GM23338 (cell line): ENCODE measurements at regions not wholly inside any gene's neighbourhood (a gene's known extent, or its start where the extent isn't known, plus 50 kb on each side); places are given as distances from the start of the nearest gene placed in this dataset.

Experiments
- ATAC-seq: fragments of 200-7000 bp; cut with Tn5 transposase; 3 replicates; pipeline ENCODE4 v1.9.1; 2020
- DNase-seq: peaks from one replicate; pipeline ENCODE4 v3.0.0-alpha.2; 2015; ENCODE audit warnings: low spot score
- H2AFZ ChIP-seq: fragments of 200-600 bp; sonication (generic); 2 replicates; pipeline ENCODE4 v1.8.0; 2016; ENCODE audit warnings: antibody characterized with exemption, mild to moderate bottlenecking, moderate library complexity
- H3F3A ChIP-seq: fragments of 200-600 bp; sonication (generic); replicated peaks from 2 replicates; pipeline ENCODE4 v1.8.0; 2017; ENCODE audit warnings: antibody characterized with exemption, mixed run types, low read depth
- H3K27ac ChIP-seq: fragments of 200-600 bp; sonication (generic); 2 replicates; pipeline ENCODE4 v1.6.1; 2016; ENCODE audit warnings: low read depth
- H3K27me3 ChIP-seq: fragments of 200-600 bp; sonication (generic); 2 replicates; pipeline ENCODE4 v1.8.0; 2016; ENCODE audit warnings: mild to moderate bottlenecking, mixed run types, moderate library complexity; ENCODE audit not compliant: insufficient read depth
- H3K36me3 ChIP-seq: fragments of 200-600 bp; sonication (generic); 2 replicates; pipeline ENCODE4 v1.8.0; 2016; ENCODE audit warnings: mild to moderate bottlenecking; ENCODE audit not compliant: insufficient read depth
- H3K4me1 ChIP-seq: fragments of 200-600 bp; sonication (generic); 2 replicates; pipeline ENCODE4 v1.8.0; 2016; ENCODE audit warnings: mild to moderate bottlenecking, moderate library complexity; ENCODE audit not compliant: insufficient read depth
- H3K4me2 ChIP-seq: fragments of 200-600 bp; sonication (generic); 2 replicates; pipeline ENCODE4 v1.7.1; 2017; ENCODE audit warnings: mixed run types
- H3K4me3 ChIP-seq: fragments of 200-600 bp; sonication (generic); 2 replicates; pipeline ENCODE4 v1.6.1; 2016; ENCODE audit warnings: mixed run types
- H3K79me2 ChIP-seq: fragments of 200-600 bp; sonication (generic); replicated peaks from 2 replicates; pipeline ENCODE4 v1.8.0; 2017; ENCODE audit warnings: mild to moderate bottlenecking; ENCODE audit not compliant: insufficient read depth
- H3K9me2 ChIP-seq: fragments of 200-600 bp; sonication (generic); 2 replicates; pipeline ENCODE4 v1.8.0; 2017; ENCODE audit not compliant: insufficient read depth
- H4K20me1 ChIP-seq: fragments of 200-600 bp; sonication (generic); replicated peaks from 2 replicates; pipeline ENCODE4 v1.8.0; 2017; ENCODE audit warnings: mild to moderate bottlenecking; ENCODE audit not compliant: insufficient read depth
- H3K27ac Mint-ChIP-seq: 2 replicates; pipeline ENCODE4 v1.8.0; 2020; ENCODE audit warnings: inconsistent platforms, mild to moderate bottlenecking, moderate library complexity, mixed read lengths
- H3K27me3 Mint-ChIP-seq: 3 replicates; pipeline ENCODE4 v1.8.0; 2022; ENCODE audit warnings: low read depth, mild to moderate bottlenecking, moderate library complexity, mixed read lengths, inconsistent platforms; ENCODE audit not compliant: insufficient read depth, poor library complexity
- H3K36me3 Mint-ChIP-seq: 3 replicates; pipeline ENCODE4 v1.8.0; 2021; ENCODE audit warnings: low read depth, mild to moderate bottlenecking, inconsistent platforms, moderate library complexity, mixed read lengths
- H3K4me1 Mint-ChIP-seq: 3 replicates; pipeline ENCODE4 v1.8.0; 2020; ENCODE audit warnings: mild to moderate bottlenecking, inconsistent platforms, mixed read lengths
- H3K4me3 Mint-ChIP-seq: 3 replicates; pipeline ENCODE4 v1.8.0; 2021; ENCODE audit warnings: moderate library complexity, mild to moderate bottlenecking, inconsistent platforms, mixed read lengths
- H3K9me3 Mint-ChIP-seq: 3 replicates; pipeline ENCODE4 v1.8.0; 2020; ENCODE audit warnings: moderate library complexity, mild to moderate bottlenecking, inconsistent platforms, mixed read lengths
- CREB1 ChIP-seq: fragments of 250-450 bp; sonication (Bioruptor Pico); IDR thresholded peaks from 2 replicates; pipeline ENCODE4 v1.5.0; 2020; ENCODE audit warnings: low read depth, mild to moderate bottlenecking, moderate library complexity
- CTCF ChIP-seq, 2 experiments: fragments of 200-600 bp in 1 of 2; sonication (generic) in 1 of 2; conservative IDR thresholded peaks; 2 replicates each; pipeline versions ENCODE4 v1.5.1 to v1.6.1; 2016 to 2017; ENCODE audit warnings: antibody characterized with exemption in 2 of 2, low read depth in 2 of 2, mild to moderate bottlenecking in 2 of 2, moderate library complexity in 1 of 2
- EZH2 ChIP-seq: fragments of 200-600 bp; sonication (generic); IDR thresholded peaks from one replicate; pipeline ENCODE4 v1.8.0; 2017; ENCODE audit warnings: antibody characterized with exemption, mild to moderate bottlenecking, low read depth; ENCODE audit not compliant: unreplicated experiment
- EZH2phosphoT487 ChIP-seq: fragments of 200-600 bp; sonication (generic); IDR thresholded peaks from one replicate; pipeline ENCODE4 v1.8.1; 2018; ENCODE audit warnings: antibody characterized with exemption; ENCODE audit not compliant: unreplicated experiment
- JUNB ChIP-seq: IDR thresholded peaks from one replicate; pipeline ENCODE4 v1.6.1; 2016; ENCODE audit warnings: antibody characterized with exemption; ENCODE audit not compliant: unreplicated experiment
- NANOG ChIP-seq: IDR thresholded peaks from 2 replicates; pipeline ENCODE4 v1.6.1; 2016; ENCODE audit warnings: antibody characterized with exemption, borderline replicate concordance
- POLR2AphosphoS5 ChIP-seq: IDR thresholded peaks from 2 replicates; pipeline ENCODE4 v1.6.1; 2016; ENCODE audit warnings: antibody characterized with exemption, low read depth
- STAT1 ChIP-seq: IDR thresholded peaks from one replicate; pipeline ENCODE4 v1.6.1; 2016; ENCODE audit warnings: antibody characterized with exemption; ENCODE audit not compliant: unreplicated experiment
- ZNF114 ChIP-seq: fragments of 250-450 bp; sonication (Bioruptor Pico); IDR thresholded peaks from 2 replicates; pipeline ENCODE4 v1.5.0; 2020; ENCODE audit warnings: mild to moderate bottlenecking, moderate library complexity
- ZNF331 ChIP-seq: fragments of 250-450 bp; sonication (Bioruptor Pico); IDR thresholded peaks from 2 replicates; pipeline ENCODE4 v1.5.0; 2020; ENCODE audit warnings: low read depth, mild to moderate bottlenecking, moderate library complexity
- ZNF462 ChIP-seq: fragments of 250-450 bp; sonication (Bioruptor Pico); IDR thresholded peaks from 2 replicates; pipeline ENCODE4 v1.5.0; 2020; ENCODE audit warnings: mild to moderate bottlenecking, moderate library complexity
- TF ChIP-seq, protein P1 (sequence below): IDR thresholded peaks from one replicate; pipeline ENCODE4 v1.6.1; 2018; ENCODE audit warnings: antibody characterized with exemption; ENCODE audit not compliant: unreplicated experiment
- TF ChIP-seq, protein P2 (sequence below): IDR thresholded peaks from 2 replicates; pipeline ENCODE4 v1.6.1; 2016; ENCODE audit warnings: antibody characterized with exemption

DNA sequence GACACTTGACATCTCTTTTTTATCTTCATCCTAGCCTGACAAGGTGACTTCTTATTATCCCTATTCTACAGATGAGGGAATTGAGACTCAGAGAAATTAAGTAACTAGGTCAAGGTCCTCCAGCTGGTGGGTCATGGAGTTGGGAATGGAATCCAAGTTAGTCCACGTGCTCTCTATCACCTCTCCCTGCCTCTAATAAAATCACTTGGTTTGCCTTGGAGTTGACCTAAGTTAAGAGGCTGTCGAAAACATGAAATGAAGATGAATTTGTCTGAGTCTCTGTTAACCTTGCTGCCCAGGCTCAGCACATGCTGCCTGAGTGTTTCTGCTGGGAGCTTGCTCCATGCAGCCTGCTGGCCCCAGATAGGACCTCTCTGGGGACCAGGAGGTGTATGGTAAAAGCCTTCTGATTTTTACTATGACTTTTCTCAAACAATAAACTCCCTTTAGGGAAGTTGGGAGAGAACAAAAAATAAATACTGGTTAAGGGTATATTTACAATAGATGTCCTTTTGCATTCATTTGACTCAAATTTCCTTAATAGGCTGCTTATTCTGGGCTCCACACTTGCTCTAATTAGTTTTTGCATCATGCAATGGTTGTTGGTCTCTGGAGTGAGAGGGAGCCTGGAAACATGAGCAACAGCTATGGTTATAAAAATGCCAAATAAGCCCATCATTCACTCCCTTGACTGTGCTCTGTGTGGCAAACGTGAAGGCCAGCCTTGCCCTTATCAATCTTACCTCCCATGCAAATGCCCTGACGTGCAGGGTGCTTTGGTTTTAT is 61.6 kb upstream of the DHX15 start:
- Histone ChIP-seq H3K27me3 (no peaks in the 10 kb centered on the region), H3F3A (no peaks in the 10 kb centered on the region), H4K20me1 (no peaks in the 10 kb centered on the region), H3K27ac (no peak overlapping the region), H2AFZ (peak overlapping the region; percentile 81; the same call in 1 of the 2 replicates), H3K4me3 (no peak overlapping the region), H3K79me2 (no peaks in the 10 kb centered on the region), H3K4me1 (peaks cover 25% of the 10 kb centered on the region), H3K4me2 (no peak overlapping the region), H3K9me2 (no peaks in the 10 kb centered on the region; the same call in 1 of the 2 replicates), H3K36me3 (no peaks in the 10 kb centered on the region)
- H3K4me1 Mint-ChIP-seq = peaks cover 22% of the 10 kb centered on the region
- H3K4me3 Mint-ChIP-seq = no peak overlapping the region
- TF ChIP-seq CREB1 (CRISPR knock-in tag) = no peak
- no peak for TF ChIP-seq ZNF331
- no peak for TF ChIP-seq POLR2AphosphoS5
- no peak for TF ChIP-seq EZH2
- TF ChIP-seq ZNF114 = no peak
- TF ChIP-seq, protein P1, sequence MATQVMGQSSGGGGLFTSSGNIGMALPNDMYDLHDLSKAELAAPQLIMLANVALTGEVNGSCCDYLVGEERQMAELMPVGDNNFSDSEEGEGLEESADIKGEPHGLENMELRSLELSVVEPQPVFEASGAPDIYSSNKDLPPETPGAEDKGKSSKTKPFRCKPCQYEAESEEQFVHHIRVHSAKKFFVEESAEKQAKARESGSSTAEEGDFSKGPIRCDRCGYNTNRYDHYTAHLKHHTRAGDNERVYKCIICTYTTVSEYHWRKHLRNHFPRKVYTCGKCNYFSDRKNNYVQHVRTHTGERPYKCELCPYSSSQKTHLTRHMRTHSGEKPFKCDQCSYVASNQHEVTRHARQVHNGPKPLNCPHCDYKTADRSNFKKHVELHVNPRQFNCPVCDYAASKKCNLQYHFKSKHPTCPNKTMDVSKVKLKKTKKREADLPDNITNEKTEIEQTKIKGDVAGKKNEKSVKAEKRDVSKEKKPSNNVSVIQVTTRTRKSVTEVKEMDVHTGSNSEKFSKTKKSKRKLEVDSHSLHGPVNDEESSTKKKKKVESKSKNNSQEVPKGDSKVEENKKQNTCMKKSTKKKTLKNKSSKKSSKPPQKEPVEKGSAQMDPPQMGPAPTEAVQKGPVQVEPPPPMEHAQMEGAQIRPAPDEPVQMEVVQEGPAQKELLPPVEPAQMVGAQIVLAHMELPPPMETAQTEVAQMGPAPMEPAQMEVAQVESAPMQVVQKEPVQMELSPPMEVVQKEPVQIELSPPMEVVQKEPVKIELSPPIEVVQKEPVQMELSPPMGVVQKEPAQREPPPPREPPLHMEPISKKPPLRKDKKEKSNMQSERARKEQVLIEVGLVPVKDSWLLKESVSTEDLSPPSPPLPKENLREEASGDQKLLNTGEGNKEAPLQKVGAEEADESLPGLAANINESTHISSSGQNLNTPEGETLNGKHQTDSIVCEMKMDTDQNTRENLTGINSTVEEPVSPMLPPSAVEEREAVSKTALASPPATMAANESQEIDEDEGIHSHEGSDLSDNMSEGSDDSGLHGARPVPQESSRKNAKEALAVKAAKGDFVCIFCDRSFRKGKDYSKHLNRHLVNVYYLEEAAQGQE = no peak
- no peak for TF ChIP-seq NANOG
- TF ChIP-seq CTCF (conservative IDR thresholded peaks at IDR 0.05; ENCODE audit: low read depth in 2 of 2) = no peak
- TF ChIP-seq, protein P2, sequence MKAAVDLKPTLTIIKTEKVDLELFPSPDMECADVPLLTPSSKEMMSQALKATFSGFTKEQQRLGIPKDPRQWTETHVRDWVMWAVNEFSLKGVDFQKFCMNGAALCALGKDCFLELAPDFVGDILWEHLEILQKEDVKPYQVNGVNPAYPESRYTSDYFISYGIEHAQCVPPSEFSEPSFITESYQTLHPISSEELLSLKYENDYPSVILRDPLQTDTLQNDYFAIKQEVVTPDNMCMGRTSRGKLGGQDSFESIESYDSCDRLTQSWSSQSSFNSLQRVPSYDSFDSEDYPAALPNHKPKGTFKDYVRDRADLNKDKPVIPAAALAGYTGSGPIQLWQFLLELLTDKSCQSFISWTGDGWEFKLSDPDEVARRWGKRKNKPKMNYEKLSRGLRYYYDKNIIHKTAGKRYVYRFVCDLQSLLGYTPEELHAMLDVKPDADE = no peak
- TF ChIP-seq EZH2phosphoT487 = no peak
- TF ChIP-seq ZNF462 (CRISPR knock-in tag) = no peak
- TF ChIP-seq JUNB = no peak
- no peak for TF ChIP-seq STAT1
- H3K9me3 Mint-ChIP-seq = no peaks in the 10 kb centered on the region
- DNase-seq (no peak), ATAC-seq (no peak)
- no peak overlapping the region; the same call in 1 of the 2 replicates for H3K27ac Mint-ChIP-seq
- no peaks in the 10 kb centered on the region for H3K36me3 Mint-ChIP-seq
- H3K27me3 Mint-ChIP-seq = peaks cover 6% of the 10 kb centered on the region
